H1 (cell line): ENCODE measurements at regions not wholly inside any gene's neighbourhood (a gene's known extent, or its start where the extent isn't known, plus 50 kb on each side); places are given as distances from the start of the nearest gene placed in this dataset.

ENCODE experiments used
- CTCF ChIA-PET: fragments of 300-600 bp; sonication (Branson Sonifier 250); formaldehyde crosslinking; loops from one replicate; lab custom pipeline; 2021; ENCODE audit not compliant: partially characterized antibody; lab: Charles Lee
- POLR2A ChIA-PET: fragments of 300-600 bp; sonication (Branson Sonifier 250); formaldehyde crosslinking; loops from one replicate; lab custom pipeline; 2021; ENCODE audit warnings: inconsistent platforms; ENCODE audit not compliant: partially characterized antibody; lab: Charles Lee
- DNase-seq, 2 experiments: peaks; one replicate each; pipeline versions ENCODE4 v3.0.0 to v3.0.0-alpha.2; 2010 to 2022; ENCODE audit warnings: low spot score in 2 of 2, low read depth in 1 of 2, mixed read lengths in 1 of 2
- FAIRE-seq: peaks from 2 replicates; lab custom pipeline; 2011; peaks lifted over from hg19 to GRCh38; lab: Jason Lieb, UNC
- H2AFZ ChIP-seq: 2 replicates; pipeline ENCODE4 v1.8.1; 2012; ENCODE audit warnings: low read length, inconsistent platforms
- H2AK5ac ChIP-seq: 2 replicates; pipeline ENCODE4 v1.6.1; 2013; ENCODE audit warnings: low read depth, low read length
- H2BK120ac ChIP-seq: replicated peaks from 2 replicates; pipeline ENCODE3; 2013; ENCODE audit warnings: low read depth, low read length, inconsistent platforms
- H2BK12ac ChIP-seq: 2 replicates; pipeline ENCODE4 v1.6.1; 2013; ENCODE audit warnings: low read depth, low read length
- H2BK15ac ChIP-seq: 2 replicates; pipeline ENCODE4 v1.6.1; 2013; ENCODE audit warnings: low read length
- H2BK20ac ChIP-seq: 2 replicates; pipeline ENCODE4 v1.6.1; 2013; ENCODE audit warnings: low read length
- H2BK5ac ChIP-seq: 2 replicates; pipeline ENCODE4 v1.6.1; 2013; ENCODE audit warnings: low read depth, low read length
- H3K14ac ChIP-seq: 2 replicates; pipeline ENCODE4 v1.6.1; 2013; ENCODE audit warnings: inconsistent platforms; ENCODE audit not compliant: insufficient read length
- H3K18ac ChIP-seq: 2 replicates; pipeline ENCODE4 v1.6.1; 2013; ENCODE audit warnings: low read length; ENCODE audit errors: extremely low read depth
- H3K23ac ChIP-seq: 2 replicates; pipeline ENCODE4 v1.6.1; 2013; ENCODE audit warnings: inconsistent platforms; ENCODE audit not compliant: insufficient read length
- H3K23me2 ChIP-seq: 2 replicates; pipeline ENCODE4 v1.6.1; 2013; ENCODE audit warnings: low read depth, low read length
- H3K27ac ChIP-seq: 2 replicates; pipeline ENCODE4 v1.6.1; 2011; ENCODE audit warnings: low read depth, low read length, inconsistent platforms
- H3K27me3 ChIP-seq, 4 experiments: replicated peaks in 1 of 4; 1 replicate in 1 of 4; 2 replicates in 3 of 4; pipeline versions ENCODE4 v1.6.1 to v1.8.1; 2011 to 2013; ENCODE audit warnings: low read length in 3 of 4, mild to moderate bottlenecking in 3 of 4, inconsistent platforms in 2 of 4, mixed read lengths in 2 of 4, moderate library complexity in 1 of 4; ENCODE audit not compliant: control insufficient read depth in 3 of 4, insufficient read depth in 3 of 4; ENCODE audit errors: extremely low read depth in 1 of 4
- H3K36me3 ChIP-seq, 4 experiments: 2 replicates each; pipeline versions ENCODE4 v1.6.1 to v1.8.1; 2011 to 2013; ENCODE audit warnings: mild to moderate bottlenecking in 4 of 4, low read length in 3 of 4, moderate library complexity in 2 of 4, control low read depth in 1 of 4, inconsistent platforms in 1 of 4; ENCODE audit not compliant: insufficient read depth in 4 of 4, control insufficient read depth in 2 of 4
- H3K4ac ChIP-seq: replicated peaks from 2 replicates; pipeline ENCODE3; 2013; ENCODE audit warnings: low read length, low read depth, mixed read lengths, inconsistent platforms; ENCODE audit not compliant: insufficient read length
- H3K4me1 ChIP-seq, 4 experiments: replicated peaks in 1 of 4; 1 replicate in 1 of 4; 2 replicates in 3 of 4; pipeline versions ENCODE4 v1.6.1 to v1.8.1; 2011 to 2013; ENCODE audit warnings: low read length in 3 of 4, inconsistent platforms in 2 of 4, mixed read lengths in 1 of 4; ENCODE audit not compliant: insufficient read depth in 4 of 4, control insufficient read depth in 3 of 4
- H3K4me2 ChIP-seq, 2 experiments: 2 replicates each; pipeline versions ENCODE4 v1.6.1 to v1.8.1; 2011 to 2013; ENCODE audit warnings: low read depth in 2 of 2, low read length in 2 of 2, control low read depth in 1 of 2, inconsistent platforms in 1 of 2, mild to moderate bottlenecking in 1 of 2; ENCODE audit not compliant: insufficient read depth in 1 of 2
- H3K4me3 ChIP-seq, 4 experiments: fragments of 200-600, 300-600 bp in 1 of 4; sonication (generic), shearing (Covaris generic), sonication (Bioruptor Twin) in 1 of 4; 2 replicates each; pipeline versions ENCODE4 v1.5.1 to v1.8.1; 2011 to 2016; ENCODE audit warnings: low read length in 4 of 4, low read depth in 3 of 4, control low read depth in 2 of 4, inconsistent platforms in 2 of 4, mild to moderate bottlenecking in 2 of 4, mixed read lengths in 1 of 4, moderate library complexity in 1 of 4; ENCODE audit not compliant: insufficient read depth in 2 of 4; ENCODE audit errors: extremely low read depth in 1 of 4
- H3K56ac ChIP-seq: replicated peaks from 2 replicates; pipeline ENCODE3; 2013; ENCODE audit warnings: low read depth, mild to moderate bottlenecking, mixed read lengths, low read length, inconsistent platforms; ENCODE audit not compliant: insufficient read length
- H3K79me1 ChIP-seq: 2 replicates; pipeline ENCODE4 v1.6.1; 2013; ENCODE audit warnings: low read depth, low read length, control low read depth
- H3K79me2 ChIP-seq, 2 experiments: 2 replicates each; pipeline versions ENCODE4 v1.6.1 to v1.8.1; 2012 to 2013; ENCODE audit warnings: low read length in 2 of 2, mild to moderate bottlenecking in 2 of 2, inconsistent platforms in 1 of 2; ENCODE audit not compliant: insufficient read depth in 2 of 2, control insufficient read depth in 1 of 2
- H3K9ac ChIP-seq, 4 experiments: replicated peaks in 1 of 4; 1 replicate in 1 of 4; 2 replicates in 3 of 4; pipeline versions ENCODE4 v1.6.1 to v1.8.1; 2011 to 2013; ENCODE audit warnings: low read depth in 3 of 4, low read length in 3 of 4, control low read depth in 2 of 4, mild to moderate bottlenecking in 2 of 4, moderate library complexity in 2 of 4, inconsistent platforms in 1 of 4; ENCODE audit errors: extremely low read depth in 1 of 4
- H3K9me3 ChIP-seq, 2 experiments: 2 replicates each; pipeline versions ENCODE4 v1.6.1 to v1.8.1; 2012 to 2013; ENCODE audit warnings: mild to moderate bottlenecking in 2 of 2, moderate library complexity in 2 of 2, control low read depth in 1 of 2, inconsistent platforms in 1 of 2, low read depth in 1 of 2, low read length in 1 of 2, mixed read lengths in 1 of 2; ENCODE audit not compliant: insufficient read depth in 2 of 2
- H4K20me1 ChIP-seq, 2 experiments: replicated peaks in 1 of 2; 2 replicates each; pipeline versions ENCODE3 to v1.8.1; 2011 to 2013; ENCODE audit warnings: inconsistent platforms in 2 of 2, low read length in 2 of 2, mild to moderate bottlenecking in 1 of 2; ENCODE audit not compliant: insufficient read depth in 2 of 2, control insufficient read depth in 1 of 2
- H4K5ac ChIP-seq: 2 replicates; pipeline ENCODE4 v1.6.1; 2013; ENCODE audit warnings: low read length, low read depth, mixed read lengths, inconsistent platforms; ENCODE audit not compliant: insufficient read length
- H4K8ac ChIP-seq: 2 replicates; pipeline ENCODE4 v1.8.0; 2013; ENCODE audit warnings: mild to moderate bottlenecking, moderate library complexity, low read length, inconsistent platforms; ENCODE audit not compliant: insufficient read depth; ENCODE audit errors: extremely low read depth
- H4K91ac ChIP-seq: replicated peaks from 2 replicates; pipeline ENCODE3; 2013; ENCODE audit warnings: low read length, mixed read lengths, inconsistent platforms; ENCODE audit not compliant: insufficient read length
- CHD2 ChIP-seq: IDR thresholded peaks from 2 replicates; pipeline ENCODE4 v1.6.1; 2012; ENCODE audit warnings: low read length, improper control_type of control experiment
- HDAC2 ChIP-seq, 2 experiments: fragments of 300-600 bp in 1 of 2; sonication (generic) in 1 of 2; IDR thresholded peaks; 2 replicates each; pipeline ENCODE4 v1.6.1; 2011 to 2012; ENCODE audit warnings: low read depth in 2 of 2, low read length in 2 of 2, mild to moderate bottlenecking in 2 of 2, moderate library complexity in 2 of 2, borderline replicate concordance in 1 of 2, inconsistent platforms in 1 of 2
- MAFK ChIP-seq: IDR thresholded peaks from 2 replicates; pipeline ENCODE4 v1.6.1; 2012; ENCODE audit warnings: low read depth, mild to moderate bottlenecking, improper control_type of control experiment, low read length
- MAX ChIP-seq: IDR thresholded peaks from 2 replicates; pipeline ENCODE4 v1.6.1; 2012; ENCODE audit warnings: inconsistent platforms
- POLR2A ChIP-seq, 2 experiments: IDR thresholded peaks; 1 replicate in 1 of 2; 2 replicates in 1 of 2; pipeline ENCODE4 v1.6.1; 2011; ENCODE audit warnings: low read depth in 2 of 2, low read length in 2 of 2, mild to moderate bottlenecking in 2 of 2; ENCODE audit errors: control extremely low read depth in 1 of 2
- TEAD4 ChIP-seq: IDR thresholded peaks from 2 replicates; pipeline ENCODE4 v1.6.1; 2012; ENCODE audit warnings: low read depth, low read length, inconsistent platforms, mixed read lengths
- WGBS, 2 experiments: shearing (Covaris generic) in 1 of 2; methylation state at CpG; one replicate each; pipeline versions ENCODE4 v1.1.6 to v1.1.7; 2013 to 2015; ENCODE audit warnings: low lambda C conversion rate in 2 of 2, mixed read lengths in 2 of 2, inconsistent platforms in 1 of 2, low coverage in 1 of 2, missing lambda C conversion rate in 1 of 2; ENCODE audit not compliant: insufficient replicate concordance in 2 of 2, insufficient coverage in 1 of 2, insufficient read length in 1 of 2; ENCODE audit errors: extremely low coverage in 1 of 2, missing lambda C conversion rate in 1 of 2; 5-methylcytosine and 5-hydroxymethylcytosine counted together

GRCh38 chr6:4291453-4292403 is 156.4 kb upstream of the ECI2 start:
- FAIRE-seq (no peak), DNase-seq (no peak)
- no peaks in the 10 kb centered on the region for H3K79me1 ChIP-seq
- no peak overlapping the region for H3K4me3 ChIP-seq
- no peaks in the 10 kb centered on the region for H3K9me3 ChIP-seq
- H2BK120ac ChIP-seq, result no peak overlapping the region
- no peak overlapping the region for H2BK20ac ChIP-seq
- H2AFZ ChIP-seq, result no peak overlapping the region
- WGBS, 2 experiments, result 60% methylated on average over 11 of the region's 11 CpGs; no CpG with 5 or more reads in 1 of the 2 experiments
- H3K56ac ChIP-seq, result no peak overlapping the region
- H3K9ac ChIP-seq, result no peak overlapping the region
- no peak overlapping the region for H3K18ac ChIP-seq
- no peak overlapping the region for H4K8ac ChIP-seq
- H4K20me1 ChIP-seq, result no peaks in the 10 kb centered on the region
- H2BK12ac ChIP-seq, result no peak overlapping the region
- no peaks in the 10 kb centered on the region for H3K27me3 ChIP-seq
- H2BK15ac ChIP-seq, result no peak overlapping the region
- H3K23me2 ChIP-seq, result no peaks in the 10 kb centered on the region
- no peak overlapping the region for H2BK5ac ChIP-seq
- peaks cover 2 to 12% (median 9%) of the 10 kb centered on the region in 4 experiments for H3K4me1 ChIP-seq
- peak overlapping the region; percentile 8 to 10; a peak in 1 of 4 replicates for H3K4me2 ChIP-seq
- H3K23ac ChIP-seq, result no peak overlapping the region
- TF ChIP-seq MAX (no peak), MAFK (no peak), TEAD4 (no peak), CHD2 (no peak), HDAC2 (IDR thresholded peaks at IDR 0.05; ENCODE audit: borderline replicate concordance in 1 of 2, low read depth in 2 of 2, low read length in 2 of 2) (no peak), POLR2A (IDR thresholded peaks at IDR 0.05; ENCODE audit: control extremely low read depth in 1 of 2, low read depth in 2 of 2, low read length in 2 of 2) (no peak)
- no peaks in the 10 kb centered on the region for H3K79me2 ChIP-seq
- H3K36me3 ChIP-seq, result no peaks in the 10 kb centered on the region
- no peak overlapping the region for H4K91ac ChIP-seq
- H3K27ac ChIP-seq, result no peak overlapping the region
- ChIA-PET CTCF (interaction anchor here (0.8 to 1.1 kb wide), 2 partner anchors 9 to 508 kb away, joined by 3 read pairs; no protein-coding TSS in a partner anchor), POLR2A (interaction anchor here (1.0 kb wide), 1 partner anchor 10 kb away, joined by 3 read pairs; no protein-coding TSS in a partner anchor)
- no peak overlapping the region for H3K14ac ChIP-seq
- no peak overlapping the region for H2AK5ac ChIP-seq
- no peak overlapping the region for H4K5ac ChIP-seq
- no peak overlapping the region for H3K4ac ChIP-seq
